Endothelial cell of umbilical vein (primary cell): ENCODE measurements at regions not wholly inside any gene's neighbourhood (a gene's known extent, or its start where the extent isn't known, plus 50 kb on each side); places are given as distances from the start of the nearest gene placed in this dataset.

Experiments used
- BruUV-seq: library from RNA; stranded (reverse); fragments of 400-500 nt; replicated peaks from 2 replicates; lab custom pipeline; 2021; lab: Mats Ljungman, UMichigan
- CTCF ChIA-PET: fragments of 300-600, 350-600 bp; sonication (Branson Sonifier 250); formaldehyde crosslinking; loops from one replicate; lab custom pipeline; 2021; ENCODE audit warnings: antibody characterized with exemption, inconsistent platforms; lab: Charles Lee
- POLR2A ChIA-PET: fragments of 300-600, 350-600 bp; sonication (Branson Sonifier 250); formaldehyde crosslinking; loops from one replicate; lab custom pipeline; 2021; ENCODE audit warnings: antibody characterized with exemption, inconsistent platforms; lab: Charles Lee
- DNase-seq: peaks from one replicate; pipeline ENCODE4 v3.0.0-alpha.2; 2011; ENCODE audit warnings: low read depth, low spot score
- FAIRE-seq: peaks from 2 replicates; lab custom pipeline; 2011; peaks lifted over from hg19 to GRCh38; lab: Jason Lieb, UNC
- H2AFZ ChIP-seq: 2 replicates; pipeline ENCODE4 v1.6.0; 2012; ENCODE audit warnings: low read depth, low read length, control low read depth, inconsistent platforms
- H3K27ac ChIP-seq: 2 replicates; pipeline ENCODE4 v1.5.1; 2011; ENCODE audit warnings: low read depth, mild to moderate bottlenecking, control low read depth, low read length, moderate library complexity; ENCODE audit not compliant: insufficient read depth
- H3K27me3 ChIP-seq, 2 experiments: 2 replicates each; pipeline versions ENCODE4 v1.6.0 to v1.6.1; 2011; ENCODE audit warnings: low read length in 2 of 2, mixed read lengths in 1 of 2; ENCODE audit not compliant: control insufficient read depth in 2 of 2, insufficient read depth in 2 of 2
- H3K36me3 ChIP-seq, 2 experiments: 2 replicates in 1 of 2; 3 replicates in 1 of 2; pipeline ENCODE4 v1.5.1; 2011; ENCODE audit warnings: low read length in 2 of 2, mild to moderate bottlenecking in 1 of 2, moderate library complexity in 1 of 2; ENCODE audit not compliant: control insufficient read depth in 2 of 2, insufficient read depth in 2 of 2; ENCODE audit errors: extremely low read depth in 1 of 2
- H3K4me1 ChIP-seq: 3 replicates; pipeline ENCODE4 v1.5.1; 2011; ENCODE audit warnings: mild to moderate bottlenecking, low read length; ENCODE audit not compliant: control insufficient read depth, insufficient read depth; ENCODE audit errors: extremely low read depth
- H3K4me2 ChIP-seq: 2 replicates; pipeline ENCODE4 v1.6.1; 2011; ENCODE audit warnings: low read length, control low read depth, mixed read lengths; ENCODE audit not compliant: insufficient read depth
- H3K4me3 ChIP-seq, 3 experiments: fragments of 200-600 bp in 1 of 3; sonication (generic), shearing (Covaris generic) in 1 of 3; replicated peaks in 1 of 3; 2 replicates each; pipeline ENCODE4 v1.5.1; 2011 to 2016; ENCODE audit warnings: control low read depth in 3 of 3, low read length in 3 of 3, mild to moderate bottlenecking in 2 of 3, inconsistent platforms in 1 of 3, low read depth in 1 of 3, moderate library complexity in 1 of 3; ENCODE audit not compliant: insufficient read depth in 1 of 3
- H3K79me2 ChIP-seq: 2 replicates; pipeline ENCODE4 v1.6.0; 2012; ENCODE audit warnings: low read length, inconsistent platforms; ENCODE audit not compliant: control insufficient read depth, insufficient read depth
- H3K9ac ChIP-seq: replicated peaks from 2 replicates; pipeline ENCODE3; 2011; ENCODE audit warnings: low read length, control low read depth; ENCODE audit not compliant: insufficient read depth; ENCODE audit errors: extremely low read depth
- H3K9me1 ChIP-seq: replicated peaks from 3 replicates; pipeline ENCODE4 v1.6.0; 2011; ENCODE audit warnings: mild to moderate bottlenecking, low read length; ENCODE audit not compliant: control insufficient read depth, insufficient read depth; ENCODE audit errors: extremely low read depth
- H3K9me3 ChIP-seq: replicated peaks from 2 replicates; pipeline ENCODE4 v1.5.1; 2012; ENCODE audit warnings: low read length, inconsistent platforms; ENCODE audit not compliant: control insufficient read depth, insufficient read depth
- H4K20me1 ChIP-seq: replicated peaks from 2 replicates; pipeline ENCODE3; 2011; ENCODE audit warnings: mild to moderate bottlenecking, low read length; ENCODE audit not compliant: control insufficient read depth, insufficient read depth; ENCODE audit errors: extremely low read depth
- CTCF ChIP-seq, 2 donors: IDR thresholded peaks; 1 replicate in 1 of 2; 2 replicates in 1 of 2; pipeline ENCODE4 v1.5.1; 2011; ENCODE audit warnings: low read length in 2 of 2, mild to moderate bottlenecking in 2 of 2, moderate library complexity in 2 of 2, control low read depth in 1 of 2, inconsistent platforms in 1 of 2, low read depth in 1 of 2; ENCODE audit not compliant: insufficient read depth in 1 of 2; ENCODE audit errors: extremely low read depth in 1 of 2
- EZH2 ChIP-seq: IDR thresholded peaks from 2 replicates; pipeline ENCODE4 v1.6.1; 2012; ENCODE audit warnings: borderline replicate concordance, low read depth, mild to moderate bottlenecking, moderate library complexity, low read length, inconsistent platforms; ENCODE audit not compliant: severe bottlenecking
- FOS ChIP-seq: IDR thresholded peaks from 2 replicates; pipeline ENCODE4 v1.6.1; 2011; ENCODE audit warnings: mild to moderate bottlenecking, low read length, moderate library complexity, borderline replicate concordance; ENCODE audit not compliant: insufficient read depth
- GATA2 ChIP-seq: IDR thresholded peaks from 2 replicates; pipeline ENCODE4 v1.7.0; 2011; ENCODE audit warnings: low read depth, mild to moderate bottlenecking, moderate library complexity, mixed read lengths, low read length; ENCODE audit not compliant: insufficient read length, insufficient read depth
- JUN ChIP-seq: IDR thresholded peaks from 2 replicates; pipeline ENCODE4 v1.6.1; 2011; ENCODE audit warnings: borderline replicate concordance, low read depth; ENCODE audit not compliant: insufficient read length, insufficient read depth
- MYC ChIP-seq: IDR thresholded peaks from one replicate; pipeline ENCODE4 v1.6.1; 2011; ENCODE audit warnings: mild to moderate bottlenecking, low read depth, low read length
- POLR2A ChIP-seq: IDR thresholded peaks from 2 replicates; pipeline ENCODE4 v1.6.1; 2012; ENCODE audit warnings: low read depth, mild to moderate bottlenecking, control low read depth, low read length
- POLR2AphosphoS5 ChIP-seq: IDR thresholded peaks from 2 replicates; pipeline ENCODE4 v1.6.1; 2012; ENCODE audit warnings: low read depth, mild to moderate bottlenecking, control low read depth, low read length, moderate library complexity; ENCODE audit not compliant: insufficient read depth
- dilution Hi-C: fragments of 300-500 bp; cut with MboI; formaldehyde crosslinking; loops from one replicate; pipeline ENCODE4 v1.15.0; 2019; ENCODE audit warnings: low sequenced_read_pairs; ENCODE audit not compliant: extremely low pct_ligation_motif_present
- intact Hi-C: fragments of 100-400 bp; cut with micrococcal nuclease; formaldehyde crosslinking; loops from one replicate; pipeline ENCODE4 v1.10.0; 2022
- TF ChIP-seq, protein P1 (sequence below): IDR thresholded peaks from 2 replicates; pipeline ENCODE4 v1.6.1; 2011; ENCODE audit not compliant: insufficient read depth, insufficient read length

GRCh38 chr5:135645336-135646180 is 66.8 kb upstream of the CXCL14 start:
- Histone ChIP-seq H3K9me1 (no peaks in the 10 kb centered on the region), H3K36me3 (no peaks in the 10 kb centered on the region), H2AFZ (no peak overlapping the region), H3K4me3 (no peak overlapping the region), H3K27me3 (no peaks in the 10 kb centered on the region), H3K9ac (no peak overlapping the region), H4K20me1 (no peaks in the 10 kb centered on the region), H3K27ac (no peak overlapping the region), H3K4me1 (no peaks in the 10 kb centered on the region), H3K4me2 (no peak overlapping the region), H3K9me3 (no peaks in the 10 kb centered on the region), H3K79me2 (no peaks in the 10 kb centered on the region)
- POLR2A ChIA-PET: no interaction called here
- BruUV-seq: no TSS peak
- intact Hi-C loops (no loop called here), dilution Hi-C loops (no loop called here)
- CTCF ChIA-PET: no interaction called here
- TF ChIP-seq GATA2: no peak
- no peak for TF ChIP-seq CTCF (IDR thresholded peaks at IDR 0.05; ENCODE audit: extremely low read depth in 1 of 2, insufficient read depth in 1 of 2, low read depth in 1 of 2, low read length in 2 of 2)
- DNase-seq (no peak), FAIRE-seq (no peak)

DNA sequence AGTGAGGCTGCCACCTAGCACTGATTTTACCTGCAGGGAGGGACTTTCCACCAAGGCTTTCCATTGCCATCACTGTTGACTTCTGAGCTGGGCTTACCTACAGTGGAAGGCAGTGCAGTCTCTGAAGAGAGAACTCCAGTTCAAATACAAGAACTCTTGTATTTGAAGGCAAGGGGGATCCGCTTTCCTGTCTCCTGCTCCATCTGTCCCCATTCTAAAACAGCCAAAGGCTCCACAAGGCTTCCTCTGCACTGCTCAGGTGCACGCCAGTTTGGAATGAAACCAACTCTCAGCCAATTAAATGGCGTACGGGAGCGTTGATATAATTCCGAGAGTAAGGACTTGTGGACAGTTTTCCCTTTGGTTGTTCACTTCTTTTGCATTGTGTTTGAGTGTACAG is 66.0 kb upstream of the CXCL14 start:
- Histone ChIP-seq H3K27ac (no peak overlapping the region), H2AFZ (no peak overlapping the region), H3K4me1 (no peaks in the 10 kb centered on the region), H3K27me3 (no peaks in the 10 kb centered on the region), H3K79me2 (no peaks in the 10 kb centered on the region), H3K4me2 (no peak overlapping the region), H3K4me3 (no peak overlapping the region), H3K9me3 (no peaks in the 10 kb centered on the region), H3K9ac (no peak overlapping the region), H3K36me3 (no peaks in the 10 kb centered on the region), H3K9me1 (no peaks in the 10 kb centered on the region), H4K20me1 (no peaks in the 10 kb centered on the region)
- CTCF ChIA-PET: no interaction called here
- dilution Hi-C loops (no loop called here), intact Hi-C loops (no loop called here)
- POLR2A ChIA-PET: no interaction called here
- FAIRE-seq (no peak), DNase-seq (no peak)
- BruUV-seq: no TSS peak
- TF ChIP-seq EZH2 (no peak), POLR2A (no peak), POLR2AphosphoS5 (no peak), MYC (no peak), FOS (no peak), GATA2 (no peak), CTCF (IDR thresholded peaks at IDR 0.05; ENCODE audit: extremely low read depth in 1 of 2, insufficient read depth in 1 of 2, low read depth in 1 of 2, low read length in 2 of 2) (no peak), JUN (no peak)
- TF ChIP-seq, protein P1, sequence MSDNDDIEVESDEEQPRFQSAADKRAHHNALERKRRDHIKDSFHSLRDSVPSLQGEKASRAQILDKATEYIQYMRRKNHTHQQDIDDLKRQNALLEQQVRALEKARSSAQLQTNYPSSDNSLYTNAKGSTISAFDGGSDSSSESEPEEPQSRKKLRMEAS: no peak
